HEK293 (cell line): ENCODE measurements at regions not wholly inside any gene's neighbourhood (a gene's known extent, or its start where the extent isn't known, plus 50 kb on each side); places are given as distances from the start of the nearest gene placed in this dataset.

Source experiments
- CTCF ChIA-PET: fragments of 350-600 bp; formaldehyde crosslinking; extraction: SDS; loops from one replicate; lab custom pipeline; 2021; ENCODE audit warnings: antibody characterized with exemption; lab: Yijun Ruan, JAX
- POLR2A ChIA-PET: fragments of 300-600 bp; formaldehyde crosslinking; extraction: SDS; loops from one replicate; lab custom pipeline; 2020; ENCODE audit warnings: antibody characterized with exemption, inconsistent platforms; lab: Yijun Ruan, JAX
- H3K27ac ChIP-seq: fragments of 200-500 bp; sonication (Bioruptor generic); 2 replicates; pipeline ENCODE4 v1.5.1; 2014; ENCODE audit warnings: low read depth, low read length, control low read depth, inconsistent platforms; ENCODE audit errors: extremely low read depth
- H3K36me3 ChIP-seq, 2 experiments: fragments of 200-500 bp in 1 of 2; sonication (Bioruptor generic) in 1 of 2; 1 replicate in 1 of 2; 2 replicates in 1 of 2; pipeline ENCODE4 v1.5.1; 2014 to 2017; ENCODE audit warnings: inconsistent platforms in 2 of 2, low read length in 2 of 2; ENCODE audit not compliant: control insufficient read depth in 2 of 2, insufficient read depth in 1 of 2
- H3K4me1 ChIP-seq: fragments of 200-500 bp; sonication (Bioruptor generic); 2 replicates; pipeline ENCODE4 v1.5.1; 2014; ENCODE audit warnings: mild to moderate bottlenecking, low read length, inconsistent platforms; ENCODE audit not compliant: control insufficient read depth, insufficient read depth
- H3K4me3 ChIP-seq: 2 replicates; pipeline ENCODE4 v1.5.1; 2011; ENCODE audit warnings: low read depth, mild to moderate bottlenecking, control low read depth, low read length, moderate library complexity
- H3K9me3 ChIP-seq: fragments of 200-500 bp; sonication (Bioruptor generic); 2 replicates; pipeline ENCODE4 v1.5.1; 2014; ENCODE audit warnings: low read depth, low read length, inconsistent platforms; ENCODE audit not compliant: control insufficient read depth, insufficient read depth
- HOXA7 ChIP-seq: sonication (generic); formaldehyde crosslinking; IDR thresholded peaks from 2 replicates; pipeline ENCODE4 v1.8.1; 2022; ENCODE audit warnings: missing genetic modification reagents, borderline replicate concordance
- HOXD13 ChIP-seq: sonication (generic); formaldehyde crosslinking; IDR thresholded peaks from 2 replicates; pipeline ENCODE4 v1.8.0; 2022; ENCODE audit warnings: missing genetic modification reagents, borderline replicate concordance
- IKZF3 ChIP-seq: fragments of 450-650 bp; IDR thresholded peaks from 2 replicates; pipeline ENCODE4 v1.5.0; 2018; ENCODE audit warnings: missing biosample characterization, mild to moderate bottlenecking, missing genetic modification characterization, moderate library complexity
- MYNN ChIP-seq: fragments of 450-650 bp; formaldehyde crosslinking; IDR thresholded peaks from 2 replicates; pipeline ENCODE4 v1.5.1; 2016; ENCODE audit warnings: missing biosample characterization, missing genetic modification characterization, borderline replicate concordance
- MZF1 ChIP-seq: fragments of 450-650 bp; formaldehyde crosslinking; IDR thresholded peaks from 2 replicates; pipeline ENCODE4 v1.5.1; 2017; ENCODE audit warnings: missing biosample characterization, missing genetic modification characterization, borderline replicate concordance
- TRIM28 ChIP-seq: IDR thresholded peaks from 2 replicates; pipeline ENCODE4 v1.6.1; 2011; ENCODE audit warnings: low read length, control low read depth, borderline replicate concordance
- ZNF114 ChIP-seq: fragments of 450-650 bp; formaldehyde crosslinking; IDR thresholded peaks from 2 replicates; pipeline ENCODE4 v1.5.0; 2017; ENCODE audit warnings: missing biosample characterization, missing genetic modification characterization
- ZNF146 ChIP-seq: fragments of 450-650 bp; formaldehyde crosslinking; IDR thresholded peaks from 2 replicates; pipeline ENCODE4 v1.5.1; 2016; ENCODE audit warnings: missing biosample characterization, missing genetic modification characterization
- ZNF184 ChIP-seq: fragments of 450-650 bp; IDR thresholded peaks from 2 replicates; pipeline ENCODE4 v1.5.1; 2018; ENCODE audit warnings: missing biosample characterization, mild to moderate bottlenecking, missing genetic modification characterization
- ZNF223 ChIP-seq: fragments of 450-650 bp; formaldehyde crosslinking; IDR thresholded peaks from 2 replicates; pipeline ENCODE4 v1.5.1; 2016; ENCODE audit warnings: missing biosample characterization, missing genetic modification characterization
- ZNF423 ChIP-seq: fragments of 450-650 bp; formaldehyde crosslinking; IDR thresholded peaks from 2 replicates; pipeline ENCODE4 v1.5.1; 2016; ENCODE audit warnings: missing biosample characterization, missing genetic modification characterization
- ZNF530 ChIP-seq: fragments of 450-650 bp; formaldehyde crosslinking; IDR thresholded peaks from 2 replicates; pipeline ENCODE4 v1.5.1; 2016; ENCODE audit warnings: low read depth, missing biosample characterization, missing genetic modification characterization
- ZNF544 ChIP-seq: fragments of 450-650 bp; formaldehyde crosslinking; IDR thresholded peaks from 2 replicates; pipeline ENCODE4 v1.5.0; 2017; ENCODE audit warnings: missing biosample characterization, missing genetic modification characterization
- ZNF629 ChIP-seq: fragments of 450-650 bp; formaldehyde crosslinking; IDR thresholded peaks from 2 replicates; pipeline ENCODE4 v1.5.1; 2017; ENCODE audit warnings: missing biosample characterization, missing genetic modification characterization
- ZNF791 ChIP-seq: fragments of 450-650 bp; formaldehyde crosslinking; IDR thresholded peaks from 2 replicates; pipeline ENCODE4 v1.5.1; 2016; ENCODE audit warnings: missing biosample characterization, missing genetic modification characterization
- ZSCAN30 ChIP-seq: fragments of 450-650 bp; IDR thresholded peaks from 2 replicates; pipeline ENCODE4 v1.5.1; 2018; ENCODE audit warnings: missing biosample characterization, mild to moderate bottlenecking, missing genetic modification characterization, moderate library complexity
- ZXDB ChIP-seq: fragments of 450-650 bp; formaldehyde crosslinking; IDR thresholded peaks from 2 replicates; pipeline ENCODE4 v1.5.1; 2016; ENCODE audit warnings: missing biosample characterization, missing genetic modification characterization
- TF ChIP-seq, protein P1 (sequence below): fragments of 450-650 bp; formaldehyde crosslinking; IDR thresholded peaks from 2 replicates; pipeline ENCODE4 v1.5.1; 2016; ENCODE audit warnings: missing biosample characterization, missing genetic modification characterization, borderline replicate concordance
- TF ChIP-seq, protein P2 (sequence below): fragments of 450-650 bp; formaldehyde crosslinking; IDR thresholded peaks from 2 replicates; pipeline ENCODE4 v1.5.1; 2016; ENCODE audit warnings: missing biosample characterization, missing genetic modification characterization
- TF ChIP-seq, protein P3 (sequence below): fragments of 450-650 bp; formaldehyde crosslinking; IDR thresholded peaks from 2 replicates; pipeline ENCODE4 v1.5.1; 2016; ENCODE audit warnings: missing biosample characterization, missing genetic modification characterization

DNA sequence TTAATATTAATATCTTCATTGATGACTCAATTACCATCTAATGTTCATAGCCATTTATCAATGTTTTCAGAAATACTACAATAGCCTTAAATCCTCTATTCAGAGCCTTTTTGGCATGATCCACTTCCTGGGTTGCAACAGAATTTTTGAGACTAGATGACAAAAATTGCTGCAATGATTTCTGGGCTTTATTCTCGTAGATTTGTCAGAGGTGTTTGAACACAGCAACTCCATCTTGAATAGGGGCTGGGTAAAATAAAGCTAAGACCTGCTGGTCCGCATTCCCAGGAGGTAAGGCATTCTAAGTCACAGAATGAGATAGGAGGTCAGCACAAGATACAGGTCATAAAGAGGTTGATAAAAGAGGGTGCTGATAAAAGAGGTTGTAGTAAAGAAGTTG lies 165.8 kb upstream of the CNOT2 start (continued):
- no peak for TF ChIP-seq ZNF146 (tag by site-specific recombination)

DNA sequence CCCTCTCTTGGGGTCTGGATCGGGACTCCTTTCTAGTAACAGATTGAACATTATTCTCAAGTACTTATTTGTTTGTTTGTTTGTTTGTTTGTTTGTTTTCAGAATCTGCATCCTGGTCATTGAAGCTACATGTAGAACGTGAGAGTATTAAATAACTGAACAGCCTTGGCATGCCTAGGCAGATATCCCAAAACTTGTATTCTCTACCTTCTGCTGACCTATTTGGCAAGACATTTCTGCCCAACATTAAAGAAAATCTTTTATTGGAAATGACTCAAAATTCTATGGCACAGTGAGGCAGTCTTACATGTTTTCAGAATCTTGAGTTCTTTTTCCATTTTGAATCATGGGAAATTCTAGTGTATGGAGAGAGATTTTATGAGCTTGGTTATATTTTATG lies 165.1 kb upstream of the CNOT2 start:
- Histone ChIP-seq H3K4me3 (no peak overlapping the region), H3K9me3 (no peaks in the 10 kb centered on the region), H3K27ac (no peak overlapping the region), H3K36me3 (no peaks in the 10 kb centered on the region)
- CTCF ChIA-PET: no interaction called here
- no peak for TF ChIP-seq ZNF544 (tag by site-specific recombination)
- no peak for TF ChIP-seq IKZF3
- TF ChIP-seq ZNF114 (tag by site-specific recombination): no peak
- no peak for TF ChIP-seq ZSCAN30
- TF ChIP-seq ZNF423: no peak
- no peak for TF ChIP-seq ZNF184 (tag by site-specific recombination)
- TF ChIP-seq MYNN (tag by site-specific recombination): no peak
- TF ChIP-seq ZNF629 (tag by site-specific recombination): no peak
- TF ChIP-seq TRIM28: no peak
- TF ChIP-seq ZXDB: no peak
- TF ChIP-seq HOXA7: no peak
- no peak for TF ChIP-seq HOXD13 (CRISPR knock-in tag)
- TF ChIP-seq ZNF223 (tag by site-specific recombination): no peak
- TF ChIP-seq, all 188 proteins: peak for 0
- no peaks in the 10 kb centered on the region for H3K4me1 ChIP-seq
- POLR2A ChIA-PET: no interaction called here

DNA sequence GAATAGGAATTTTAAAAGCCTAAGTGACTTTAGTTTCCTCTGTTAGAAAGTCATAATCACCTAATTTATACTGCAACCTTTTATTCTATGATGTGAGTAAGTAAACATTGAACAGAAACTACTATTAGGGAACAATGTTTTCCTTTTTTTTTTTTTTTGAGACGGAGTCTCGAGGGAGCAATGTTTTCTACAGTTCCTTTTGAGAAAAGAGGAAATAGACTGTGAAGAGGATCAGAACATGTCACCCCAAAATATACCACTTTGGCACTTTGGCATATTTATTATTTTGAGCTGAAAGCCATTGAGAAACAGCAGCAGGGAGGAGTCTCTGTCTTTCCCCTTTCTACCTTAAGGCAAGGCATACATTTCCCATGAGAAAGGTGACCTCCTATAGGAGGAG lies 162.7 kb upstream of the CNOT2 start:
- ChIA-PET POLR2A (no interaction called here), CTCF (no interaction called here)
- no peaks in the 10 kb centered on the region for H3K4me1 ChIP-seq
- H3K9me3 ChIP-seq: no peaks in the 10 kb centered on the region
- no peak overlapping the region for H3K4me3 ChIP-seq
- H3K36me3 ChIP-seq: no peaks in the 10 kb centered on the region
- H3K27ac ChIP-seq: no peak overlapping the region
- TF ChIP-seq ZNF791 (tag by site-specific recombination) (no peak), ZSCAN30 (no peak)
- TF ChIP-seq, protein P1, sequence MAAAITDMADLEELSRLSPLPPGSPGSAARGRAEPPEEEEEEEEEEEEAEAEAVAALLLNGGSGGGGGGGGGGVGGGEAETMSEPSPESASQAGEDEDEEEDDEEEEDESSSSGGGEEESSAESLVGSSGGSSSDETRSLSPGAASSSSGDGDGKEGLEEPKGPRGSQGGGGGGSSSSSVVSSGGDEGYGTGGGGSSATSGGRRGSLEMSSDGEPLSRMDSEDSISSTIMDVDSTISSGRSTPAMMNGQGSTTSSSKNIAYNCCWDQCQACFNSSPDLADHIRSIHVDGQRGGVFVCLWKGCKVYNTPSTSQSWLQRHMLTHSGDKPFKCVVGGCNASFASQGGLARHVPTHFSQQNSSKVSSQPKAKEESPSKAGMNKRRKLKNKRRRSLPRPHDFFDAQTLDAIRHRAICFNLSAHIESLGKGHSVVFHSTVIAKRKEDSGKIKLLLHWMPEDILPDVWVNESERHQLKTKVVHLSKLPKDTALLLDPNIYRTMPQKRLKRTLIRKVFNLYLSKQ (tag by site-specific recombination): no peak
- TF ChIP-seq, all 188 proteins: peak for 0

DNA sequence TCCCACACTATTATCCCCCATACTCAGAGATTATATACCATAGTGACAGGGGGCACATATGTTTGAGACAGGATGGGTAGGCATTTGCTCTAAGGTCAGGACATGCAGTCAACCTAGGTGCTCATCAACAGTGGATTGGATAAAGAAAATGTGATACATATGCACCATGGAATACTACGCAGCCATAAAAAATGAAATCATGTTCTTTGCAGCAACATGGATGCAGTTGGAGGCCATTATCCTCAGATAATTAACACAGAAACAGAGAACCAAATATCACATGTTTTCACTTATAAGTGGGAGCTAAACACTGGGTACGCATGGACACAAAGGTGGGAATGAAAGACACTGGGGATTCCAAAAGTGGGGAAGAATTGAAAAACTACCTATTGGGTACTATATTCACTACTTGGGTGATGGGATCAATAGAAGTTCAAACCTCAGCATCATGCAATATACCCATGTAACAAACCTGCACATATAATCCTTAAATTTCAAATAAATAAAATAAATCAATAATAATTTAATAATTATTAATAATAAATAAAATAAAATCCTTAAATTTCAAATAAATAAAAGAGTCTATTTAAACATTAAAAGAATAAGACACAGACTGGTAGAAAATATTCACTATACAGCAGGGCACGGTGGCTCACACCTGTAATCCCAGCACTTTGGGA lies 160.1 kb upstream of the CNOT2 start:
- TF ChIP-seq ZNF530 (tag by site-specific recombination): no peak
- TF ChIP-seq, protein P2, sequence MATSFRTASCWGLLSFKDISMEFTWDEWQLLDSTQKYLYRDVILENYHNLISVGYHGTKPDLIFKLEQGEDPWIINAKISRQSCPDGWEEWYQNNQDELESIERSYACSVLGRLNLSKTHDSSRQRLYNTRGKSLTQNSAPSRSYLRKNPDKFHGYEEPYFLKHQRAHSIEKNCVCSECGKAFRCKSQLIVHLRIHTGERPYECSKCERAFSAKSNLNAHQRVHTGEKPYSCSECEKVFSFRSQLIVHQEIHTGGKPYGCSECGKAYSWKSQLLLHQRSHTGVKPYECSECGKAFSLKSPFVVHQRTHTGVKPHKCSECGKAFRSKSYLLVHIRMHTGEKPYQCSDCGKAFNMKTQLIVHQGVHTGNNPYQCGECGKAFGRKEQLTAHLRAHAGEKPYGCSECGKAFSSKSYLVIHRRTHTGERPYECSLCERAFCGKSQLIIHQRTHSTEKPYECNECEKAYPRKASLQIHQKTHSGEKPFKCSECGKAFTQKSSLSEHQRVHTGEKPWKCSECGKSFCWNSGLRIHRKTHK (tag by site-specific recombination): no peak
- TF ChIP-seq, protein P3, sequence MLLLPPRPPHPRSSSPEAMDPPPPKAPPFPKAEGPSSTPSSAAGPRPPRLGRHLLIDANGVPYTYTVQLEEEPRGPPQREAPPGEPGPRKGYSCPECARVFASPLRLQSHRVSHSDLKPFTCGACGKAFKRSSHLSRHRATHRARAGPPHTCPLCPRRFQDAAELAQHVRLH (tag by site-specific recombination): no peak
- peak; percentile 71; the same call in 1 of the 2 replicates for TF ChIP-seq MZF1
- peak; percentile 81 for TF ChIP-seq ZNF146 (tag by site-specific recombination)
- ChIA-PET POLR2A (no interaction called here), CTCF (no interaction called here)
- H3K9me3 ChIP-seq: no peaks in the 10 kb centered on the region
- H3K4me1 ChIP-seq: no peaks in the 10 kb centered on the region
- H3K4me3 ChIP-seq: no peak overlapping the region
- H3K36me3 ChIP-seq: no peaks in the 10 kb centered on the region
- no peak overlapping the region for H3K27ac ChIP-seq
